HG03103 (cell line): ENCODE measurements at regions not wholly inside any gene's neighbourhood (a gene's known extent, or its start where the extent isn't known, plus 50 kb on each side); places are given as distances from the start of the nearest gene placed in this dataset.
"Not testable (repeated sequence)": the region's sequence is repeated elsewhere in the genome, so short reads cannot be mapped to it uniquely, and the experiment has no call there.

ENCODE experiments used
- ATAC-seq: cut with Tn5 transposase; IDR thresholded peaks from one replicate; pipeline ENCODE4 v1.9.1; 2021; ENCODE audit warnings: low read depth; ENCODE audit not compliant: unreplicated experiment

DNA sequence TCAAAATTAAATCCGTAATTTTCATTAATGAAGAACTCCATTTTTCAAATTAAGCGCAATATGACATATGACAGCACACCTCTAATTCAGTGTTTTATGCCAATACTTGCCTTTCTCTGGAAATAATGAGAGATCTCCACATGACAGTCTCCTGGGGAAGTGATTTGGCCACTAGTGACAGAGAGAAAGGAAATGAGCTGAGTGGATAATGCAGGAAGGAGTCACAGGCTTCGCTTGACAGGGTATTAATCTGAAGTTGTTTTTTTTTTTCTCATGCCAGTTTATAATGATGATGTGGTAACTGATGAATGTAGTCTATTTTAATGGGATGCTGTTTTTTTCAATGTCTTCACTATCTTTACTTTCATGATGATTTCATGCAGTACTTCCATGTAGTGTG lies 1079.4 kb upstream of the GYPC start:
- ATAC-seq: no peak

DNA sequence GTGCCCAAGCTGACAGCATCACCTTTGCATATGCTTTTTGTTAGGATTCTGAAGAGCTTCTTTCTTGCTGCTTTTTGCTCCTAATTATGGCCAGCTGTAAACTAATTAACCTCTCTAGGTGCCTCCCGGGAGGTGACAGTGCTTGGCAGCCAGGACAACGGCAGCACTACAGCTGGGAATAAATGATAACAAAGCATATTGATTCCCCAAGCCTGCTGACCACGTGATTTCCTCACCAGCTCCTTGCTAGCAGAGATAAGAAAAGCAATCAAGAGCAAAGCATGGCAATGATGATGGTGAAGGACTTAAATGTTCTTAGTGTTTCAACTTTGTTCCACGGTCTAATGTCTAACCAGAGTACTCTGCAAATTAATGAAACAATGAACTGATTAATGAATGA lies 1074.4 kb upstream of the GYPC start:
- ATAC-seq: no peak

DNA sequence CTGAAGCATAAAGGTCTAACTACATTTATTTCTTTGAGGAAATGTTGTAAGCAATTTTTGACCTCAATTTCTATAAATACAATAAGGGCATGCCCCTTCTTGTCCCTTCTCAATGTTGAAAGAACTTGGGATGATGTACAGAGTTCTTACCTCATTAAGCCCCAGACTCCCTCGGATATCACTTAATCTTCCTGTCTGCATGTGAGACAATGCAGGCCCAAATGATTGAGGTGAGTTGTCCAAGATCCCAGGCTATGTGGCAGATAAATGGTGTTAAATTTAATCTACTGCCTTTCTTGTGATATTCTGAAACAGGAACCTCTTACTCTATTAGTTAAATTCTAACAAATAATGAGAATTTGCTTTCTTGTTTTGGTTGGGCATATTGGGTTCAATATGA lies 1073.4 kb upstream of the GYPC start:
- no peak for ATAC-seq

DNA sequence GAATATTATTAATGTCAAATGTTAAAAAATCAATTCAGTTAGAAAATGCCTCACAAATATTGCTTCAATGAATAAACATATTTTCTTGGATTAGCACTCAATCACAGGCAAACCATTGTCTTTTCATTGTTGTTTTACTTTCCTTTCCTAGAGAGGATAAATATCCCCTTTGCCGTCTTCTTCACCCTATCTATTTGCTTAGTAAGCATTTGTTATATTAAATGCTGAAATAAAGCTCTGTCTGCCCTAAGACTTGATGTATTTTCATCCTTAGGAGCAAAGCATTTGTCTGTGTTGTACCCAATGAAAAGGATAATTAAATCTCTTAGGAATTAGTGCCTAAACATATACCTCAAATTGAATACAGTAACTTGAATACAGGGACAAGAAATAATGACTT lies 1071.2 kb upstream of the GYPC start:
- ATAC-seq: no peak

DNA sequence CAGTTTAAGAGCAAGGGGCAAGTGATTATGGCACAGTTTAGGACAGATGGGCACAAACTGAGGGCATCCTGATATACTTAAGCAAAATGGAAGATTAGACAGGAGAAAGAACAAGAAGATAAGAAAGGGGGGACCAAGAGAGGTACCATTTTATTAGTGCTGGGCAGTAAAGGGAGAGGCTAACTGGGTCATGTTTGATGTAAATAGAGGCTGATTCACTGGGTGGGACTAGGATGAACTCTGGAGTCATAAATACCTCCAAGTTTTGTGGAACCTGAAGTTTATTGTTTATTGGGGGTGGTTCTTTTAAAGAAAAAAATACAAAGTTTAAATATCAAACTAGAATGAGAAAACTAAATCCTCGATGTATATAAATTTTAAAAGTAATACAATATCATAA lies 1067.2 kb upstream of the GYPC start:
- ATAC-seq: no peak

DNA sequence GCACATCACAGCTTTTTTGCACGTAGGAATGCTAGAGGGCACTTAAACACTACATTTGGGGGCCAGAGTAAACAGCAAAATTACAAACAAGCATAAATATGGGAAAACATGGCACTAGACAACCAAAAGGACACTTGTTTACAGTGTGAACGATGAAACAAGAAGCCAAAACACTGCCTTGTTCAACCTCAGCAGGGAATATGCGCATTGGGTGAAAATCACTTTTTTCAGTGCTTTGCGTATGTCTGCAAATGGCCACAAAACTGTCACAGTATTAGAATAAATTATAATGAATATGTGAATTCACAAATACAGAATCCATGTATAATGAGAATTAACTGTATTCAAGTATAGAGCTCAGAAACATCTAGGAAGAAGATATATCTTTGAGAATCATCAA lies 1064.0 kb upstream of the GYPC start:
- no peak for ATAC-seq

DNA sequence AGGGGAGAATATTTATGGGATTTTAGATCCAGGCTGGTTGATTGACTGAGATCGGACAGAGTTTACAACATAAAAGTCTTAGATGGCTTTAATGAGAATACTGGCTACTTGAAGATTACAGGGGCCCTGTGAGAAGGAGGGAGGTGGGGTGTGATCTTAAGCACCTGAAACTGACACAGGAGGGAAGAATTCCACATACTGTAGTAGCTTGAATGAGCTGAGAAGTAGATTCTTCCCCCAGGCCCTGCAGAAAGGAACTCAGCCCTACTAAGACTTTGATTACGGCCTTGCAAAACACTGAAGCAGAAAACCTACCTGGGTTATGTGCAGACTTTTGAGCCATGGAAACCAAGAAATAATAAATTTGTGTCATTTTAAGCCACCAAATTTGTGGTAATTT lies 1062.9 kb upstream of the GYPC start:
- no peak for ATAC-seq

DNA sequence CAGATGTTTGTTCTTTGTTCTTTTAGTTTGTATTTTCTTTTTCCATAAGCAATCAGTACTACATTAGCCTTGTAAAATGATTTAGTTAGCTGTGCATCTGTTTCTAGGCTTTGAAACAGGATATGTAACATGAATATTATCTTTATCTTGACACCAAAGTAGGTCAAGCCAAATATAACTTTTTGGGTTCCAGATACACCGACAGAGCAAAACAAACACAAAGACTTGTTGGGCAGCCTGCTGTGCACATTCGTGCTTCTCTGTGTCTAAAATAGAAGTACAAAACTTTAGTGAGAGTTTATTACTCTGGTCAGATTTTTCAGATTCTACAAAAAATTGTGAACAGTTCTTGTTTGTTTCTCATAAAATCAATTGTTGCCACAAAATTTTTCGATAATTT lies 1059.3 kb upstream of the GYPC start:
- no peak for ATAC-seq

DNA sequence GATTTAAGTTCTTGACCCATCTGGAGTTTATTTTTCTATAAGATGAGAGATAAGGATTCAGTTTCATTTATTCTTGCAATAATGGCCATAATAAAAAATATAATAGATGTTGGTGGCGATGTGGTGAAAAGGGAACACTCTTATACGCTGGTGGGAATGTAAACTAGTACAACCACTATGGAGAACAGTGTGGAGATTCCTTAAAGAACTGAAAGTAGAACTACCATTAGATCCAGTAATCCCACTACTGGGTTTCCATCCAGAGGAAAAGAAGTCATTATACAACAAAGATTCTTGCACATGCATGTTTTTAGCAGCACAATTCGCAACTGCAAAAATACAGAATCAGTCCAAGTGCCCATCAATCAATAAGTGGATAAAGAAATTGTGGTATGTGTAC lies 1040.5 kb upstream of the GYPC start:
- ATAC-seq: no peak

DNA sequence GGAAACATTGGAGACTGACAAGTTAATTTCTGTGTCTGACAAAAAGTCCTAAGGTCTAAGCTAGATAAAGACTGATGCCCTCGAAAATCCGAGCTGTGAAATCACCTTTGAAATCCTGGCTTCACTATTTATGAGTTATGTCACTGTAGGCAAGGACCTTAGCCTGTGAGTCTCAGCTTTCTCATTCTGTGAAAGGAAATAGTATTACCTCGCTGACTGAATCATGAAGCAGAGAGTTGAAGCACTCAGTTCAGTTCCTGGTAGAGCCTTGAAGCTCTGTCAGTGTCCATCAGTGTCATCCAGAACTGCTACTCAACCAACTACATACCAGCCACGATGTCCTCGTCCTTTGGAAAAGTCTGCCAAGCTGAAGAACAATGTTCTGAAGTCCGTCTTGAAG lies 1025.6 kb upstream of the GYPC start:
- ATAC-seq: no peak

DNA sequence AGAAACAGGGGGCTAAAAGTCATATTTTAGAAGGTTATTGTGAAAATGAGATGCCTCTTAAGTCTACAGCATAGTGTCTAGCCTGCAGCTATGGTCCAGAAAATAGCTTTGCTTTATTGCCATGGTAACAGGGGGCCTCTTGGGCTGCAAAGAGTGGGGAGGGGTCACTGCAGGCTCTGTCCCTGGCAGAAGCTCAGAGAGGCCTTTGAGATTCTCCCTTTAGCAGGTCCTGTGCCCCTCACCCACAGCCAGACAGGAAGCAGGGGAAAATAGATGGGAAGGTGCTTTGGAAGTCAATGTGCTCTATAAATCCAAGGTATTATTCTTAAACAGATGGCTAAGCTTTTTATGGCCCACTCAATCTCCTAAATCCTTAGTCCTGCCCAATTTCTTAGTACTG lies 1021.3 kb upstream of the GYPC start:
- no peak for ATAC-seq

DNA sequence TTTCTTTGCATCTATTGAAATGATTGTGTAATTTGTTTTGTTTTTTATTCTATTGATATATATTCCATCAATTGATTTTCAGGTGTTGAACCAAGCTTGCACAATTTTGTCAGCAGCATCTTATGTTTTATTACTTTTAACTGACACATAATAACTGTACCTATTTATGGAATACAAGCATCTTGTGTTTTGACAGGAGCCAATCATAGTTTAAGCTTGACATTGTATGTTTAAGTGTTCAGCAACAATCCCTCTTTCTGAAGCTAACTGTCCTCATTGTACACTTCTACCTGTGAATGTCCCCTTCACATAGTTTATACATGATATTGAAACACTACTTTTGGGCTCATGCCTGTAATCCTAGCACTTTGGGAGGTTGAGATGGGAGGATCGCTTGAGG lies 1017.6 kb upstream of the GYPC start:
- ATAC-seq: no peak

DNA sequence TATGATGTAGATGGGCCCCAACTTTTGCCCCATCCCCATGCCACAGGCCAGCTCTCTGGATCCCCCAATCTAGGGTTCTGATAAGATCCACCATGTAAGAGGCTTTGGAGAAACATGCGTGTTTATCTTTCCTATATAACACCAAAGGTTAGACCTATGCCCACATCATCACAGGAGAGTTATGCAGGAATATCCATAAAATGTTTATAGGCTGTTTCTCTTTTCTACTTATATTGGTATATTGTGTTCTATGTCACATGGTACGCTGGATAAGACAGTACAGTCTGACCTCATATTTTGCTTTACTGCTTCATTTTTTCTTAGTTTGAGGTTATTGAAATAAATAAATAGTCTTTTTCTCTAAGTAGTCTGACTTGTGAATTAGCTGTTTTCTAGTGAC lies 1013.9 kb upstream of the GYPC start:
- ATAC-seq: no peak

DNA sequence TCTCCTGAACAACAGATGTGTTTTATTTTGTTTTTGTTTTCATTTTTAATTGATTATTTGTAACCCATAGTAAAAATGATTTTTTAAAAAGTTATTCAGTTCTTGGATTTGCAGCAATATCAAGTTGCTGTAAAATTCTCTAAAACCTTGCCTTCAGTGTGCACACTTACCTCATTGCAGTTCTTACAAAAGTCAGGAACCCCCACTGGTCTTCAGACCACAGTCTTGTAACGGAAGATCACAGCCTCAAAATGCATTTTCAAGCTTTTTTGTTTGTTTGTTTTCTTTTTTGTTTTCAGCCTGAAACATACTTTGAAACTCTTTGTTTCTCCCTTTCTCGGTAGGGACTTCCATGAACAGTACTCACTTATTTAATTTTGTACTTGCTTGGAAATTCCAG lies 1012.8 kb upstream of the GYPC start:
- no peak for ATAC-seq

DNA sequence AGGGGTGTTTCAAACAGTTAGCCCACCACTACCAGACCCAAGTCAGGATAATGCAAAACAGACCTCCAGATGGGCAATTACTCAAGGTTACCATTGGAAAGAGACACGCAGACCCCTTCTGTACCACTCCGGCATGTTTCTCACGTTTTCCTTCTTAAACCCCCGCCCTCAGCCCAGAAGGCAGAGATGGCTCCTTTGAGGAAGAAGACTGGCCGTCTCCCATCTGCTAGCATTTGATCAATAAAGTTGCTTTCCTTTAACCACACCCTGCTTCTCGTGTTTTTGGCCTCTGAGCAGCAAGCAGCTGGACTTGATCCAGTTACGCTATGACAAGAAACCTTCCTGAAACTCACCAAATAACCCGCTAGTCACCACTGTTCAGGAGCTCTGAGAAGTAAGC lies 1012.4 kb upstream of the GYPC start:
- ATAC-seq: no peak

DNA sequence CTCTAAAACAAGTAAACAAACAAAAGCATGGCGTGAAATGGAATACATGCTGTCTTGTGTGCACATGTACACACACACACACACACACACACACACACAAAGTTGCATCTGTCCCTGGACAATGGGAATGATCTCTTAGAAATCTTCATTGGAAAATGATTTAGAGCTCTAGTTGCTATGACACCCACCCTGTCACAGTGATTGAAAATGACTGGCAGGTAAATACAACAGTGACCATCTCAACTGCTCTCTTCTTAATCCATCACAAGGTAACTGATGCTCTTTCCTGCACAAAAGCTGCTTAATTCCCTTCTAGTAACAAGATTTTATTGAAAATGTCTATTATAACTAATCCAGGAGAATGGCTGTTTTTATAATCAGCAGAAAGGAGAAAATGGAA lies 1011.7 kb upstream of the GYPC start:
- ATAC-seq: no peak

DNA sequence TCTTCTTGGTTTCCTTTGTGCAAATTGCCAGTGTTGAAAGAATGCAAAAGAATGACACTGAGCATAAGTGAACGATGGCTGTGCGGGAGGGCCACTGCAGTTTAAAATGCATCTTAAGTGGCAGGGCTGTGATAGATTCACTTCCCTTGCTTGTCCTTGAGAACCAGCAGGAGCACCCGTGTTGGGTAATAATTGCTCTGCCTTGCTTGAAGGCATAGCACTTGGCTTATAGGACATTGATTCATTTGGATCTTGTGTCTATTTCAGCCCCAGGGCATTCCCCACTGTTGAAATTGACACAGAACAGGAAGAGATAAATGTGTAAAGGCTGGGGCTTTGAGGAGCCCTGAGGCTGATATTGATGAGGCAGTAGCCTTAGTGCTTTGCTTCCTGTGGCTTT lies 1003.7 kb upstream of the GYPC start:
- ATAC-seq: no peak

DNA sequence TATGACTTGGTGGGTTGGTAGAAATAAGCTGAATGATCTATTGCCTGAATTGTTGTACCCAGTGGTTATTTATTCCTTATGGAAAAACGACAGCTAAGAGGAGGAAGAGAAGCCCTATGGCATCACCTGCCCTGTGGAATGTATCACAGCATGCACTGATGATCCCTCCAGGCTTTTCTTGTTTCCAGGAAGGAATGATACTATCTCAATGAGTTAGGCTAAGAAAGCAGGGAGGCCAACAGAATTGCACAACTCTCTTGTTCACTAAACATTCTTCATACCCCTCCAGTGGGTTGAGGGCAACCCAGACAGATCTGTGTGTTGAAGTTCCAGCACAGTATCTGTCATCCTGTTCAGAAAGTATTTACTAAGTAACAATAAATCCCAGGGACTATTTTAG lies 1001.7 kb upstream of the GYPC start:
- ATAC-seq: no peak

DNA sequence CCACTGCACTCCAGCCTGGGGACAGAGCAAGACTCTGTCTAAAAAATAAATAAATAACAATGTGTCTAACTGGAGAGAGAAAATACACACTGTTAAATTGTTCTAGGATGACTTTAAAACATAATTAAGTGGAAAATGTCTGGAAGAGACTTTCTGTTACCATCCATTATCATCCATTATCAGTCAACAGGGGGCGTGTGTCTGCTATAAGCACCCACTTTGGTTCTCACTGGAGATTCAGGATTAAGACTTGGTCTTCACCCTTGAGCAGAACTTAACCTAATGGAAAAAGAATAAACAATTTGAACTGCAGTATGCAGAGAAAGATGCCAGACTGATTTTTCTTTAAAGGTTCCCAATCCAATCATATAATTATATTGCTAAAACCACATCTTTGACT lies 999.8 kb upstream of the GYPC start:
- ATAC-seq: no peak

DNA sequence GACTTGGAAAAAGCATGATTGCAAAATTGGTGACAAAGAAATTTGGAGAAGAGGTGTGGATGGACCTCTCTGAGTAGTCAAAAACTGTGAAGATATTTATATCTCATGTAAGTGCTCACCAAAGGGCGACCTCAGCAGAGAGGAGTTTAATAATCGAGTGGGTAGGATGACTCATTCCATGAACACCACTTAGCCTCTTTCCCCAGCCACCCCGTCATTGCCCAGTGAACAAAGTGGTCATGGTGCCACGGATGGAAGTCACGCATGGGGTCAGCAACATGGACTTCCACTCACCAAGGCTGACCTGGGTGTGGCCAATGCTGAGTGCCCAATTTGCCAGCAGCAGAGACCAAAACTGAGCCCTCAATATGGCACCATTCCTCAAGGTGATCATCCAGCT lies 997.4 kb upstream of the GYPC start:
- ATAC-seq: no peak

DNA sequence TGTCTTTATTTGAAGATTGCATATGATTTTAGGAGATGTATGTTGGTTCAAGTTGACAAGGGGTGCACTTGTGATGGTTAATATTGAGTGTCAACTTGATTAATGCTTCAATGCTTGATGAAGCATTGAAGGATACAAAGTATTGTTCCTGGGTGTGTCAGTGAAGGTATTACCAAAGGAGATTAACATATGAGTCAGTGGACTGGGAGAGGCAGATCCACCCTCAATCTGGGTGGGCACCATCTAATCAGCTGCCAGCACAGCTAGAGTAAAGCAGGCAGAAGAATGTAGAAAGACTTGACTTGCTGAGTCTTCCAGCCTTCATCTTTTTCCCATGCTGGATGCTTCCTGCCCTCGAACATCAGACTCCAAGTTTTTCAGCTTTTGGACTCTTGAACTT lies 995.6 kb upstream of the GYPC start:
- not testable (repeated sequence) for ATAC-seq

DNA sequence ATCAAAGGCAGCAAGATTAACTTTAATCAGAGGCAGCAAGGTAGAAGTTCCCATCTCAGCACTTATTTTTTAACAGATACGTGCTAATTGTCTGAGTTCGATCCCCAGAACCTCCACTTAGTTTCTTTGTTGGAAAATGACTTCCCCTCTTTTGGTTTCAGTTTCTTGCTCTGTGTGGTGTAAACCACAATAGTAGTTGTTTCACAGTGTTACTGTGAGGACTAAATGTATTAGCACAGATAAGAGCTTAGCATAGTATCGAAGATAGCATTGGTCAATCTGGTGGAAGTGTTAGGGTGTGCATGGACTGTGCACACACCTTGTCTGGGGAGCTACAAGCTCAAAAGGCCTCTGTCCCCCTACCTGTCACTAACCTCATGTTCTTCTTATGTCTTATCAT lies 988.3 kb upstream of the GYPC start:
- no peak for ATAC-seq

DNA sequence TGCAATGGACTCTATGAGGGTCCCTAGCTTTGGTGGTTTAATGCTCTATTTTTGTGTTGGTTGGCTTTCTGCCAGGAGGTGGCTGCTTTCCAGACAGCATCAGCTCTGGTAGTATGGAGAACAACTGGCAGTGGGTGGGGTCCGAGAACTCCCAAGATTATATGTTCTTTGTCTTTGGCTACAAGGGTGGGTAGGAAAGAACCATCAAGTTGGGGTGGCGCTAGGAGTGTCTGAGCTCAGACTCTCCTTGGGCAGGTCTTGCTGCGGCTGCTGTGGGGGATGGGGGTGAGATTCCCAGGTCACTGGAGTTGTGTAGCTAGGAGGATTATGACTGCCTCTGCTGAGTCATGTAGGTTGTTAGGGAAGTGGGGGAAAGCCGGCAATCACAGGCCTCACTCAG lies 976.1 kb upstream of the GYPC start:
- ATAC-seq: no peak

DNA sequence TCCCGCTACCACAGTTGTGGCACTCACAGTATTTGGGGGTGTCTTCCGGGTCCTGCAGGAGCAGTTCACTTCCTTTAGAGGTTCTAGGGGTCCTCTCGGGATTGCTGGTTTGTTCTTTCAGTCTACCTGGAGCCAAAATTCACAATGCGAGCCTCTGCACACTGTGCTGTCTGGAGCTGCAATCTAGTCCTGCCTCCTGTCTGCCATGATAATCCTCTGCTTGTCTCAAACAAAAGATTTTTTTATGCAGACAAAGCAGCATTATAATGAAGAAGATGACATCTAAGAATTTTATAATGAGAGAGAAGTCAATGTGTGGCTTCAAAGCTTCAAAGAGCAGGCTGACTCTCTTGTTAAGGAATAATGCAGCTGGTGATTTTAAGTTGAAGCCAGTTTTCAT lies 975.1 kb upstream of the GYPC start:
- ATAC-seq: no peak
